ENCODE measurements at regions not wholly inside any gene's neighbourhood (a gene's known extent, or its start where the extent isn't known, plus 50 kb on each side); places are given as distances from the start of the nearest gene placed in this dataset.

GRCh38 chr3:54067055-54067698 lies 55.2 kb upstream of the CACNA2D3 start:
- H2BK120ac ChIP-seq (replicated peaks; ENCODE audit: low read depth, low read length) = no peak overlapping the region
- no peak overlapping the region for H2AK5ac ChIP-seq (ENCODE audit: low read depth, low read length)
- peaks cover 0 to 3% (median 0%) of the 10 kb centered on the region in 4 experiments; a peak in 1 of 8 replicates for H3K36me3 ChIP-seq (ENCODE audit: control insufficient read depth in 2 of 4, insufficient read depth in 4 of 4, low read length in 3 of 4)
- H3K56ac ChIP-seq (replicated peaks; ENCODE audit: insufficient read length, low read depth, low read length) = no peak overlapping the region
- POLR2A ChIA-PET (ENCODE audit: partially characterized antibody) = no interaction called here
- 82% methylated on average over 8 of the region's 8 CpGs; no CpG with 5 or more reads in 1 of the 2 experiments for WGBS, 2 experiments (ENCODE audit: extremely low coverage in 1 of 2, insufficient coverage in 1 of 2, insufficient read length in 1 of 2, insufficient replicate concordance in 2 of 2, low coverage in 1 of 2, low lambda C conversion rate in 2 of 2, missing lambda C conversion rate in 1 of 2)
- no peak overlapping the region for H2BK12ac ChIP-seq (ENCODE audit: low read depth, low read length)
- DNase-seq (ENCODE audit: low read depth in 1 of 2, low spot score in 2 of 2) = no peak
- CTCF ChIA-PET (ENCODE audit: partially characterized antibody) = interaction anchor here (1.4 to 1.7 kb wide), 3 partner anchors 14 to 21 kb away, joined by 4 to 5 read pairs (median 4); no protein-coding TSS in a partner anchor
- no peak overlapping the region for H3K18ac ChIP-seq (ENCODE audit: extremely low read depth, low read length)
- no peaks in the 10 kb centered on the region for H4K20me1 ChIP-seq (replicated peaks in 1 of 2; ENCODE audit: control insufficient read depth in 1 of 2, insufficient read depth in 2 of 2, low read length in 2 of 2)
- H3K23me2 ChIP-seq (ENCODE audit: low read depth, low read length) = no peaks in the 10 kb centered on the region
- no peak overlapping the region for H3K4me2 ChIP-seq (ENCODE audit: insufficient read depth in 1 of 2, low read depth in 2 of 2, low read length in 2 of 2)
- no peak overlapping the region for H4K91ac ChIP-seq (replicated peaks; ENCODE audit: insufficient read length, low read length)
- H3K4me3 ChIP-seq (ENCODE audit: extremely low read depth in 1 of 4, insufficient read depth in 2 of 4, low read depth in 3 of 4, low read length in 4 of 4) = no peak overlapping the region
- H3K27me3 ChIP-seq (replicated peaks in 1 of 4; ENCODE audit: control insufficient read depth in 3 of 4, extremely low read depth in 1 of 4, insufficient read depth in 3 of 4, low read length in 3 of 4) = no peaks in the 10 kb centered on the region
- no peak overlapping the region for H3K9ac ChIP-seq (replicated peaks in 1 of 4; ENCODE audit: extremely low read depth in 1 of 4, low read depth in 3 of 4, low read length in 3 of 4)
- peaks cover 18% of the 10 kb centered on the region in 2 experiments for H3K9me3 ChIP-seq (ENCODE audit: insufficient read depth in 2 of 2, low read depth in 1 of 2, low read length in 1 of 2)
- no peak overlapping the region for H4K8ac ChIP-seq (ENCODE audit: extremely low read depth, insufficient read depth, low read length)
- no peak overlapping the region for H2BK5ac ChIP-seq (ENCODE audit: low read depth, low read length)
- H4K5ac ChIP-seq (ENCODE audit: insufficient read length, low read depth, low read length) = no peak overlapping the region
- H3K27ac ChIP-seq (ENCODE audit: low read depth, low read length) = no peak overlapping the region
- FAIRE-seq = no peak
- H2BK20ac ChIP-seq (ENCODE audit: low read length) = no peak overlapping the region
- no peak overlapping the region for H3K4ac ChIP-seq (replicated peaks; ENCODE audit: insufficient read length, low read depth, low read length)
- H3K23ac ChIP-seq (ENCODE audit: insufficient read length) = no peak overlapping the region
- H2AFZ ChIP-seq (ENCODE audit: low read length) = no peak overlapping the region
- no peaks in the 10 kb centered on the region for H3K79me2 ChIP-seq (ENCODE audit: control insufficient read depth in 1 of 2, insufficient read depth in 2 of 2, low read length in 2 of 2)
- H3K4me1 ChIP-seq (replicated peaks in 1 of 4; ENCODE audit: control insufficient read depth in 3 of 4, insufficient read depth in 4 of 4, low read length in 3 of 4) = no peaks in the 10 kb centered on the region
- no peaks in the 10 kb centered on the region for H3K79me1 ChIP-seq (ENCODE audit: low read depth, low read length)
- no peak overlapping the region for H2BK15ac ChIP-seq (ENCODE audit: low read length)
- no peak overlapping the region for H3K14ac ChIP-seq (ENCODE audit: insufficient read length)
- TF ChIP-seq CBX5 (IDR thresholded peaks at IDR 0.05; ENCODE audit: low read depth, low read length) (no peak), EGR1 (IDR thresholded peaks at IDR 0.05; ENCODE audit: borderline replicate concordance, low read depth, low read length) (no peak), KDM5A (IDR thresholded peaks at IDR 0.05; ENCODE audit: low read length) (no peak), JUND (IDR thresholded peaks at IDR 0.05; ENCODE audit: low read length) (no peak), RNF2 (IDR thresholded peaks at IDR 0.05; ENCODE audit: borderline replicate concordance, low read depth, low read length, missing control alignments, poor library complexity, severe bottlenecking) (no peak), RXRA (IDR thresholded peaks at IDR 0.05; ENCODE audit: insufficient read depth, low read depth, low read length) (no peak), SIX5 (IDR thresholded peaks at IDR 0.05; ENCODE audit: low read depth, low read length) (no peak), USF2 (IDR thresholded peaks at IDR 0.05; ENCODE audit: low read length) (no peak), TEAD4 (IDR thresholded peaks at IDR 0.05; ENCODE audit: low read depth, low read length) (no peak), HDAC2 (IDR thresholded peaks at IDR 0.05; ENCODE audit: borderline replicate concordance in 1 of 2, low read depth in 2 of 2, low read length in 2 of 2) (no peak), SP2 (IDR thresholded peaks at IDR 0.05; ENCODE audit: low read length) (no peak), RBBP5 (IDR thresholded peaks at IDR 0.05; ENCODE audit: borderline replicate concordance, low read depth, low read length) (no peak), TBP (IDR thresholded peaks at IDR 0.05; ENCODE audit: low read depth, low read length) (no peak)

Measured in H1 (cell line).